A549 (cell line): ENCODE measurements at regions not wholly inside any gene's neighbourhood (a gene's known extent, or its start where the extent isn't known, plus 50 kb on each side); places are given as distances from the start of the nearest gene placed in this dataset.

Experiments
- CEBPB ChIP-seq, 2 experiments: fragments of >200 bp in 1 of 2; sonication (Bioruptor Twin) in 1 of 2; formaldehyde crosslinking in 1 of 2; IDR thresholded peaks; 2 replicates each; pipeline ENCODE4 v1.6.1; 2012 to 2016
- CTCF ChIP-seq: fragments of >200 bp; sonication (Bioruptor Twin); formaldehyde crosslinking; IDR thresholded peaks from 3 replicates; pipeline ENCODE4 v1.5.1; 2016
- EHMT2 ChIP-seq: fragments of 200-600 bp; sonication (generic); IDR thresholded peaks from 2 replicates; pipeline ENCODE4 v1.6.1; 2016; ENCODE audit warnings: antibody characterized with exemption, low read depth, mild to moderate bottlenecking, moderate library complexity
- EP300 ChIP-seq, 2 experiments: fragments of >200 bp; sonication (Bioruptor Twin); formaldehyde crosslinking; IDR thresholded peaks; 2 replicates in 1 of 2; 3 replicates in 1 of 2; pipeline ENCODE4 v1.6.1; 2016 to 2017
- HDAC2 ChIP-seq: fragments of 200-600 bp; sonication (generic); IDR thresholded peaks from 2 replicates; pipeline ENCODE4 v1.6.1; 2016
- MAFK ChIP-seq: fragments of 450-650 bp; IDR thresholded peaks from 2 replicates; pipeline ENCODE4 v1.6.1; 2014; ENCODE audit not compliant: partially characterized antibody
- POLR2A ChIP-seq: IDR thresholded peaks from 2 replicates; pipeline ENCODE4 v1.6.1; 2012; ENCODE audit warnings: mild to moderate bottlenecking, low read length
- RFX5 ChIP-seq: fragments of 450-650 bp; IDR thresholded peaks from 2 replicates; pipeline ENCODE4 v1.7.1; 2014; ENCODE audit warnings: antibody characterized with exemption, mild to moderate bottlenecking, moderate library complexity
- TF ChIP-seq, protein P1 (sequence below): fragments of 150-350 bp; IDR thresholded peaks from 2 replicates; pipeline ENCODE4 v1.6.1; 2014; ENCODE audit warnings: low read depth, mild to moderate bottlenecking, low read length
- TF ChIP-seq, protein P2 (sequence below): IDR thresholded peaks from 2 replicates; pipeline ENCODE4 v1.6.1; 2012

GRCh38 chr20:19928328-19929011 lies 88.7 kb upstream of the NAA20 start:
- TF ChIP-seq POLR2A: no peak
- no peak for TF ChIP-seq RFX5
- TF ChIP-seq CTCF: no peak
- TF ChIP-seq, protein P1, sequence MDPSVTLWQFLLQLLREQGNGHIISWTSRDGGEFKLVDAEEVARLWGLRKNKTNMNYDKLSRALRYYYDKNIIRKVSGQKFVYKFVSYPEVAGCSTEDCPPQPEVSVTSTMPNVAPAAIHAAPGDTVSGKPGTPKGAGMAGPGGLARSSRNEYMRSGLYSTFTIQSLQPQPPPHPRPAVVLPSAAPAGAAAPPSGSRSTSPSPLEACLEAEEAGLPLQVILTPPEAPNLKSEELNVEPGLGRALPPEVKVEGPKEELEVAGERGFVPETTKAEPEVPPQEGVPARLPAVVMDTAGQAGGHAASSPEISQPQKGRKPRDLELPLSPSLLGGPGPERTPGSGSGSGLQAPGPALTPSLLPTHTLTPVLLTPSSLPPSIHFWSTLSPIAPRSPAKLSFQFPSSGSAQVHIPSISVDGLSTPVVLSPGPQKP: no peak
- TF ChIP-seq EHMT2: no peak
- TF ChIP-seq, protein P2, sequence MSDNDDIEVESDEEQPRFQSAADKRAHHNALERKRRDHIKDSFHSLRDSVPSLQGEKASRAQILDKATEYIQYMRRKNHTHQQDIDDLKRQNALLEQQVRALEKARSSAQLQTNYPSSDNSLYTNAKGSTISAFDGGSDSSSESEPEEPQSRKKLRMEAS: no peak
- TF ChIP-seq HDAC2: no peak
- no peak for TF ChIP-seq MAFK
- no peak for TF ChIP-seq CEBPB (IDR thresholded peaks at IDR 0.05)
- TF ChIP-seq EP300 (IDR thresholded peaks at IDR 0.05): no peak
